ENCODE measurements at regions not wholly inside any gene's neighbourhood (a gene's known extent, or its start where the extent isn't known, plus 50 kb on each side); places are given as distances from the start of the nearest gene placed in this dataset.
A peak's percentile ranks its signal among the peaks of the same experiment; 100 is the strongest.

DNA sequence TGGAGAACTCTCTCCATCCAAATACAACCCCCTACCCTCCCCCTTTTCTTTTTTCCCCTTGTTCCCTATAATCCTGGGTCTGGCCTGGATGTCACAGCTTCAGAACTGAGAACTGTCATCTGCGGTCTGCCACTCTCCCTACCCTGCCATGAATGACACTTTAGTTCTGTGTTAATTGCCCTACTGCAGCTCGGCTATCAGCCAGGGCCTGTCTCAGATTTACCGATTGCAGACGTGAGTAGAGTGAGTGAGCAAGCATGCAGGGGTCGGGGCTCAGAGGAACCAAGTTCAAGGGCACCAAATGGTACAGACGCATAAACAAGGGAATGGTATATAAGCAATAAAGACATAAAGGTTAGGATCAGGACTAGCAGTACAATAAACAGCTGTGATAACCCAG, 967.8 kb downstream of the BCL11A start:
- Mint-ChIP-seq H3K36me3 (ENCODE audit: insufficient read depth, unreplicated experiment) (no peaks in the 10 kb centered on the region), H3K4me1 (ENCODE audit: low read depth, unreplicated experiment) (no peaks in the 10 kb centered on the region), H3K9me3 (ENCODE audit: low read depth, unreplicated experiment) (no peaks in the 10 kb centered on the region), H3K27ac (ENCODE audit: unreplicated experiment) (no peak overlapping the region), H3K4me3 (ENCODE audit: low read depth, unreplicated experiment) (no peak overlapping the region), H3K27me3 (ENCODE audit: unreplicated experiment) (no peaks in the 10 kb centered on the region)
- TF ChIP-seq, protein P1, sequence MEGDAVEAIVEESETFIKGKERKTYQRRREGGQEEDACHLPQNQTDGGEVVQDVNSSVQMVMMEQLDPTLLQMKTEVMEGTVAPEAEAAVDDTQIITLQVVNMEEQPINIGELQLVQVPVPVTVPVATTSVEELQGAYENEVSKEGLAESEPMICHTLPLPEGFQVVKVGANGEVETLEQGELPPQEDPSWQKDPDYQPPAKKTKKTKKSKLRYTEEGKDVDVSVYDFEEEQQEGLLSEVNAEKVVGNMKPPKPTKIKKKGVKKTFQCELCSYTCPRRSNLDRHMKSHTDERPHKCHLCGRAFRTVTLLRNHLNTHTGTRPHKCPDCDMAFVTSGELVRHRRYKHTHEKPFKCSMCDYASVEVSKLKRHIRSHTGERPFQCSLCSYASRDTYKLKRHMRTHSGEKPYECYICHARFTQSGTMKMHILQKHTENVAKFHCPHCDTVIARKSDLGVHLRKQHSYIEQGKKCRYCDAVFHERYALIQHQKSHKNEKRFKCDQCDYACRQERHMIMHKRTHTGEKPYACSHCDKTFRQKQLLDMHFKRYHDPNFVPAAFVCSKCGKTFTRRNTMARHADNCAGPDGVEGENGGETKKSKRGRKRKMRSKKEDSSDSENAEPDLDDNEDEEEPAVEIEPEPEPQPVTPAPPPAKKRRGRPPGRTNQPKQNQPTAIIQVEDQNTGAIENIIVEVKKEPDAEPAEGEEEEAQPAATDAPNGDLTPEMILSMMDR (IDR thresholded peaks at IDR 0.05; ENCODE audit: unreplicated experiment): no peak
- DNase-seq: no peak
- no TSS peak for BruUV-seq (replicated peaks)
- intact Hi-C loops (cut with micrococcal nuclease; ENCODE audit: unreplicated experiment): loop anchor here (10.0 kb wide), 1 partner anchor 281 kb away; no protein-coding TSS in a partner anchor
- CTCF ChIA-PET: no interaction called here

- Mint-ChIP-seq H3K4me3 (ENCODE audit: low read depth, unreplicated experiment) (no peak overlapping the region), H3K9me3 (ENCODE audit: low read depth, unreplicated experiment) (peaks cover 2% of the 10 kb centered on the region), H3K27ac (ENCODE audit: unreplicated experiment) (no peak overlapping the region), H3K36me3 (ENCODE audit: insufficient read depth, unreplicated experiment) (no peaks in the 10 kb centered on the region), H3K27me3 (ENCODE audit: unreplicated experiment) (no peaks in the 10 kb centered on the region), H3K4me1 (ENCODE audit: low read depth, unreplicated experiment) (no peaks in the 10 kb centered on the region)
- DNase-seq: peak; percentile 26
- BruUV-seq (replicated peaks): no TSS peak
- intact Hi-C loops (cut with micrococcal nuclease; ENCODE audit: unreplicated experiment): loop anchor here (10.0 kb wide), 1 partner anchor 280 kb away; no protein-coding TSS in a partner anchor
- CTCF ChIA-PET: interaction anchor here (0.6 kb wide), 1 partner anchor 984 kb away, joined by 3 read pairs; no protein-coding TSS in a partner anchor
- TF ChIP-seq, protein P1 (IDR thresholded peaks at IDR 0.05; ENCODE audit: unreplicated experiment): no peak
Observed at GRCh38 chr2:59584958-59585357, 968.5 kb downstream of the BCL11A start.

GRCh38 chr2:59583173-59583765, 970.2 kb downstream of the BCL11A start:
- CTCF ChIA-PET: no interaction called here
- peaks cover 2% of the 10 kb centered on the region for H3K9me3 Mint-ChIP-seq (ENCODE audit: low read depth, unreplicated experiment)
- H3K36me3 Mint-ChIP-seq (ENCODE audit: insufficient read depth, unreplicated experiment): no peaks in the 10 kb centered on the region
- intact Hi-C loops (cut with micrococcal nuclease; ENCODE audit: unreplicated experiment): loop anchor here (10.0 kb wide), 1 partner anchor 278 kb away; no protein-coding TSS in a partner anchor
- H3K27me3 Mint-ChIP-seq (ENCODE audit: unreplicated experiment): no peaks in the 10 kb centered on the region
- BruUV-seq (replicated peaks): no TSS peak
- no peaks in the 10 kb centered on the region for H3K4me1 Mint-ChIP-seq (ENCODE audit: low read depth, unreplicated experiment)
- H3K4me3 Mint-ChIP-seq (ENCODE audit: low read depth, unreplicated experiment): no peak overlapping the region
- TF ChIP-seq, protein P1 (IDR thresholded peaks at IDR 0.05; ENCODE audit: unreplicated experiment): no peak
- H3K27ac Mint-ChIP-seq (ENCODE audit: unreplicated experiment): no peak overlapping the region
- DNase-seq: no peak

DNA sequence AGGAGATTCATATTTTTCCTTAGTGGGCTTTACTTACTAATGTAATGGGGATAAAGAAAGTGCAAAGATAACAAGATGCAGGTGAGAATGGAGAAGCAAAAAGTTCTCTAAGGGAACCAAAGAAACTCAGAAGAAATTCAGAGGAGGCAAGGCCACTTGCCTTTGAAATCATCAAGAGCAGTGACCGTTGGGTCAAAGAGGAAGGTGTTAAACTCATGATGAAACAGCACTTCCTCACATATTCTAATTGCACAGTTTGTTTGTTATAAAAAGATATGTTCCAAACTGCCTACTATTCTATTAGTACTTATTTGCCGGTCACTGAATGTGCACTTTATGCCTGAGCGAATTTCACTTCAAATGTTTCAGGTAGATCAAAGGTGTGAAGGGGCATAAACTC, 975.1 kb downstream of the BCL11A start:
- TF ChIP-seq, protein P1 (IDR thresholded peaks at IDR 0.05; ENCODE audit: unreplicated experiment): no peak
- H3K9me3 Mint-ChIP-seq (ENCODE audit: low read depth, unreplicated experiment): peaks cover 7% of the 10 kb centered on the region
- H3K36me3 Mint-ChIP-seq (ENCODE audit: insufficient read depth, unreplicated experiment): no peaks in the 10 kb centered on the region
- BruUV-seq (replicated peaks): no TSS peak
- no peak overlapping the region for H3K27ac Mint-ChIP-seq (ENCODE audit: unreplicated experiment)
- DNase-seq: no peak
- H3K4me3 Mint-ChIP-seq (ENCODE audit: low read depth, unreplicated experiment): no peak overlapping the region
- H3K4me1 Mint-ChIP-seq (ENCODE audit: low read depth, unreplicated experiment): no peaks in the 10 kb centered on the region
- intact Hi-C loops (cut with micrococcal nuclease; ENCODE audit: unreplicated experiment): no loop called here
- CTCF ChIA-PET: no interaction called here
- no peaks in the 10 kb centered on the region for H3K27me3 Mint-ChIP-seq (ENCODE audit: unreplicated experiment)

Measured in Calu3 (cell line).